Midbrain (tissue), 1 donor: ENCODE measurements at regions not wholly inside any gene's neighbourhood (a gene's known extent, or its start where the extent isn't known, plus 50 kb on each side); places are given as distances from the start of the nearest gene placed in this dataset.

ENCODE experiments used
- DNase-seq: peaks from one replicate; lab custom pipeline; 2025; lab: John Stamatoyannopoulos, UW

DNA sequence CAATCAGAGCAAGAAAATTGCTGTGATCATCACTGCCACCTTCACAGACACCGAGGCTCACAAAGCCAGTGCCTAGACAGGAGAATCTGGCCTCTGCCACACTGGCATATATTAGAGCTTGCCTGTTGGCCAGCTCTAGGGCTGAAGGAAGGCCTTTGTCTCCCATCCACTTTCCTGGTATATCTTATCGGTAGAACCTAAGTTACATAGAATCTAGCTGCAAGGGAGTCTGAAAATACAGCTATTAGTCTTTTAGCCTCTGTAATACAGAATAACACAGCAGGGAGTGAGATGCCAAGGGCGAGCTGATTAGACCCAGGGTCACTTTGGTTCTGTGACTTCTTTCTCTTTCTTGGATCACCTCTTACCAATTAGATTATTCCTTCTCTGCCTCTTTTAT, 154.9 kb upstream of the KL start:
- no peak for DNase-seq

DNA sequence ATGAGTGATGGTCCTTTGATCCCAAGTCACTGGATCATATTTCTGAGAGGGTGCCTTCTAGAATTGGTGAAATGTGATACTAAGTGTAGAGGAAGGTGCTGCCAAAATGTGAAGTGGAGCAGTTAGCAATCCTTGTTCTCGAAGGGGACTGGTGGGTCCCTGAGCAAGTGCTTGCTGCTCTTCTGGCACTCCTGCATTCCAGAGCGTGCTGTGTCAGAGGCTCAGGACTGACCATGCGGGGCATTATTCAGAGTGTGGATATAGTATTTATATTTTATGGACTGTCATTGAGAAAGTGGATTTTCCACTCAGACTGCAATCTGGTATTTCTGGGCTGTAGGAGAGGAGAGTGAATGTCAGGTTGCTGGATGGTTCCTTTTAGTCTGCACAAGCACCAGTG, 152.6 kb upstream of the KL start:
- no peak for DNase-seq

DNA sequence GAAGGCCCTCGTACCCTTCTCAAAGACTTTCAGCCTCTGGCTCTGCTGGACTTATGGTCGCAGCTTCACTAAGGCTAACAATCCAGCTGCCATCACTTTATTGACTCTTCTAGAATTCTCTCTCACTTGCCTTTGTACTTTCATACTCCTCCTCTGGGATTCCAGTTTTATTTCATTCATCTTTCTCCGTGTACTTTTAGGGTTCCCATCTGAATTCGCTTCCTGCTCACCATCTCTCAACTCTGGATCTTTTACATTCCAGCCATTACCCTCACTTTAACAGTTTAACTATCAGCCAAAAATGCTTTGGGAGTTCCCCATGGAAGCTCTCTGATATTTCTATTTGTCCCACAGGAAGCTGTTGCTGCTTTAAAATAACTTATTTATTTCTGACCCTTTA, 149.3 kb upstream of the KL start:
- DNase-seq, result no peak

DNA sequence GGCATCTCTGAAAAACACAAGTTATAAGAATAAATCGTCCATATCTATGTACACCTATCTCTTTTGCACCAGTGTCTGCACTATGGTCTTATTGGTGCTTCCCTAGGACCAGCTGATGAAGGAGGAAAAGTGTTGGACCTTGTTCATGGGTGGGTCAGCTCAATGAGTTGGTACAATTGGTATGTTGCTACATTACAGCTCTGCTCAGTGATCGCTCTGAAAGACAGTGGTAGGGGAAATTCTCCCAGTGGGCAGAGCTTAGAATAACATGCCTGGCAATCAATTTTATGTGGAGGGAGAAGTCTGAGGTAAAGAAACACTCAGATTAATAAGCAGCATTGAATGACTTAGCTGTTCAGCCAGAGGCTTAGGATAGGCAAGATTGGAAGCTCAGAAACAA, 138.7 kb upstream of the KL start:
- DNase-seq, result no peak

DNA sequence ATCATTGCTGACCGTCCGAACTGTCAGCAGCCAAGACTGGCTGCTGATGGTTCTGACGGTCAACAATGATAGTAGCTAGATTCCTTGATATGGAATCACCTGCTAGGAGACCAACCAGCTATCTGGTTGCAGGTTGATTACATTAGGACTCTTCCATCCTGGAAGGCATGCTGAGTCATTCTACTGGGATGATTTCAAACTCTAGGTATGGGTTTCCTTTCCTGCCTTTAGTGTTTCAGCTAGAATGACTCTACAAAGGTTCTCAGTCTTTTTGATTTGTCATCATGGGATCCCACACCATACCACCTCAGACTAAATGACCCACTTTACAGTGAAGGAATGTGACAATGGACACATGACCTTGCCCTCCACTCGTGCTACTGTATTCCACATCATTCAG, 138.1 kb upstream of the KL start:
- DNase-seq, result no peak

DNA sequence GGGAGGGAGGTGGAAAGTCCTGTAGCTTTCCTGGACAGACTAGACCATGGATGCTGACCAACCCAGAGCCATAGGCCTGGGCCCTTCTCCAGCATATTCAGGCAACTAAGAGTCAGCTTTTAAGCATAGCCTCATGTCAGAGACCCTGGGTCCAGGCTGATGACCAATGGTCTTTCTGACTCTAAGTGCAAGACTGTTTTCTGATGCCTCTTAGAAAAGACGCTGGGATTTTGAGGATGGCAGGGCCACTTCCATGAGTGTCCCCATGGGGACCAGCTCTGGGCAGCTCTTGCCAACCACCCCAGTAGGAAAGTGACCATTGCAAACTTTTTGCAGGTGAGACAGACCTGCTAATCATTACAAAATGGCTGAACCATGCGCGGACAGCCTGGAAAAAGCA, 135.6 kb upstream of the KL start:
- no peak for DNase-seq

GRCh38 chr13:32881074-32881776, 135.0 kb upstream of the KL start:
- DNase-seq, result no peak

GRCh38 chr13:32881777-32882145, 134.5 kb upstream of the KL start:
- no peak for DNase-seq

DNA sequence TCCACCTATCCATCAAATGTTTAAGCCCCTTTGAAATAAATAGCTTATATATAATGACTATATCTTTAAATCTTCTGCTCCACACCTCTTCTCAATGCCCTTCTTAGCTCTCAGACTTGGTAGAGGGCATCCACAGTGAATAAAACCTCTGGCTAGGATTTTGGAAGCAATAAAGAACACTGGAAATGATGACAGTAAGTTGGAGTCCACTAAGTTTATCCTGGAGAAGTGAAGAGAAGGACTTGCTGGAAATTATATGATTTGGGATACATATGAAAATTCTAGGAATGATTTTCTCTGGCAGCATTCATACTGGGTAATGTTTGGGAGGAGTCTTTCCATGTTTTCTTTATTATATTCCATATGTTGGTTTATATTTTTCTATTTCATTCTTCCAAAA, 133.5 kb upstream of the KL start:
- DNase-seq, result no peak

- peak; percentile 43 for DNase-seq
Measured at GRCh38 chr13:32883474-32883873, 132.7 kb upstream of the KL start.

DNA sequence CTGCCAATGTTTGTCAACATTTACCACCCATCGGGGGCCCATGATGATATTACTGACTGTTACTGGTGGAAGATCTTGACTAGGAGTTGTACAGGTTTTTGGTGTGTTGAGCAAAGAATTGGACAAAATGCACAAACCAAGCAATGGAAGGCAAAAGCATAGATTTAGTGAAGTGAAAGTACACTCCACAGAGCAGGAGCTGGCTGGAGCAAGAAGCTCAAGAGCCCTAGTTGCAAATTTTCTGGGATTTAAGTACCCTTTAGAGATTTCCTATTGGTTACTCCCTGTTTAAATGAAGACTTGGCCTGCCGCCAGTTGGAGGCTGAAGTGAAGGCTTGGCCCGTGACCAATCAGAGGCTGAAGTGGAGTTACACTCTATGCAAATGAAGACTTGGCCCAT, 128.6 kb upstream of the KL start:
- DNase-seq, result no peak

DNA sequence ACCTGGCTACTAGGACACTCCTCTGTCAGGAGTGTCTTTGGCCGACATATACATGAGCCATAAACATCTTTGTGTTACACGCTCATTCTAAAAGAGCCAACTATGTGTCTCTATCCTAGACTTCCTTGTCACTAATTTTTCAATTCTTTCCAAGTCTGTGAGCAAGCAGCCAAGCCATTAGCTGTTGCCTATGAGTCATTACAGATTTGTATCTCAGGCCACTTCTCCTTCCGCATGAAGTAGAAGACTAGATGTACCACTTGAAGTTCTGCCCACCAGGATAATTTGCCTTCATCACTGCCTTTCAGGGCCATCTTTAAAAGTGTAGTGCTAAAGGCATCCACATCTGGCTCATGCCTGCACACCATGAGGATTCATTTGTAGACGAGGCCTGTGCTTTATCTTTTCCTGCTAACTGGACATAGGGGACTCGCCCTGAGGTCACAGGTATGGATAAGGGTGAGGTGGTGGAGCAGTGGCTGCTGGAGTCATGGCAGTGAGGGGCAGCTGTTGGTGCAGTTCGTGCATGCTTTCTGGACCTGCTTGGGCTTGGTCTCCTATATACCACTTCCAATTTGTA, 126.1 kb upstream of the KL start:
- no peak for DNase-seq

DNA sequence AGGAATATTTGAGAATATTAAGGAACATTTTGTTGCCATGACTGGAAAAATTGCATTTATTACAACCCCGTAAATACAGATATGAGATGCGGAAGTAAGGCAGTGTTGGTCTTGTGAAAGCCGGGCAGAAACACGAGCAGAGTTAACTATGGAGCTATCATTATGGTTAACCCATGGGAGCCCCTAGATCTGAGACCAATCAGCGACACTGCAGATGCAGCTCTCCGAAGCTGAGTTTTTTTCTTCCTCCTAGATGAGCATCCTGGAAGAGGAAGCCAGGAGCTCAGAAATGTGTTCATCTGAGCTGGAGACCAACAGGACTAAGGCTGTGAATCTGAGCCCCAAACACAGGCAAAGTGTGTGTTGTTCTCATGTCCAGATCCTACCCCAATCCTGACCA, 123.0 kb upstream of the KL start:
- DNase-seq, result no peak

- no peak for DNase-seq
Measured at GRCh38 chr13:32894589-32895001, 121.6 kb upstream of the KL start.

DNA sequence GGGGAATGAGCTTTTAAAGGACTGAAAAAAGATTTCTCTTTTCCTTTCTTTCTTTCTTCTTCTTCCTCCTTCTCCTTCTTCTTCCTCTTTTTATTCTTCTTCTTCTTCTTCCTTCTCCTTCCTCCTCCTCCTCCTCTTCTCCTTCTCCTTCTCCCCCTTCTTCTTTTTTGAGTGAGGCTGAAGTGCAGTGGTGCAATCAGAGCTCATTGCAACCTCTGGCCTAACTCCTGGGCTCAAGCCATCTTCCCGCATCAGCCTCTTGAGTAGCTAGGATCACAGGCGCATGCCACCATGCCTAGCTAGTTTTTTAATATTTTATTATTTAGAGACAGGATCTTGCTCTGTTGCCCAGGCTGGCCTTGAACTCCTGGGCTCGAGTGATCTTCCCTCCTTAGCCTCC, 120.9 kb upstream of the KL start:
- DNase-seq, result no peak

DNA sequence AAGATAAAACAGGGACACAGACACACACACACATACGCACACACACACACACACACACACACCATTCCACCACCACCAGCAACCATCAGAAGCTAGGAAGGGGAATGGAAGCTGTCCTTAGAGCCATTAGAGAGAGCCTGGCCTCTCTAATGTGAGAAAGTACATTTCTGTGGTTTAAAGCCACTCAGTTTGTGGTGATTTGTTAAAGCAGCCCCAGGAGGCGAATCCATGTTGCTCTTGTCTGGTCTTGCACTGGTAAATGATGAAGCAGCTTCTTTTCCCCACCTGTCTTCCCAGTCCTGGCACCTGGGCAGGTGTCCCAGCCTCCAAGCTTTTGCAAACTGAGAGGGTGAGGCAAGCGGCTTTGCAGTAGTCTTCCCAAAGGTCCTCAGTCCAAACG, 118.9 kb upstream of the KL start:
- no peak for DNase-seq

GRCh38 chr13:32902029-32902780, 114.0 kb upstream of the KL start:
- no peak for DNase-seq

GRCh38 chr13:32902874-32903273, 113.3 kb upstream of the KL start:
- DNase-seq, result peak; percentile 39

DNA sequence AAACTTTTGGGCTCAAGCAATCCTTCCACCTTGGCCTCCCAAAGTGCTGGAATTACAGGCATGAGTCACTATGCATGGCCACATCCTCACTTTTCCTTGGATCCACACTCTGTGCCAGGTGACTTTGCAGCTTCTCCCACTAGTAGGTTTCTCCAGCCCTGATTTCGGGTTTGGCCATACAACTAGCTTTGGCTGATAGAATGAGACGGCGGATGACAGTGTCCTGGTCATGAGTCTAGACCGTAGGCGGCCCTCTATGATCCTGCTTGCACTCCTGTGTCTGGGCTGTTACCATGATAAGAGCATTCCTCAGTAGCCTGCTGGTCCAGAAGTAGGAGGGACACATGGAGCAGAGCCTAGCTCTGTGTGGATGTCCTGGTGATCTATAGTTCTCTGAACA, 112.5 kb upstream of the KL start:
- DNase-seq, result no peak

- DNase-seq, result no peak
Measured at GRCh38 chr13:32904266-32904665, 112.0 kb upstream of the KL start.

DNA sequence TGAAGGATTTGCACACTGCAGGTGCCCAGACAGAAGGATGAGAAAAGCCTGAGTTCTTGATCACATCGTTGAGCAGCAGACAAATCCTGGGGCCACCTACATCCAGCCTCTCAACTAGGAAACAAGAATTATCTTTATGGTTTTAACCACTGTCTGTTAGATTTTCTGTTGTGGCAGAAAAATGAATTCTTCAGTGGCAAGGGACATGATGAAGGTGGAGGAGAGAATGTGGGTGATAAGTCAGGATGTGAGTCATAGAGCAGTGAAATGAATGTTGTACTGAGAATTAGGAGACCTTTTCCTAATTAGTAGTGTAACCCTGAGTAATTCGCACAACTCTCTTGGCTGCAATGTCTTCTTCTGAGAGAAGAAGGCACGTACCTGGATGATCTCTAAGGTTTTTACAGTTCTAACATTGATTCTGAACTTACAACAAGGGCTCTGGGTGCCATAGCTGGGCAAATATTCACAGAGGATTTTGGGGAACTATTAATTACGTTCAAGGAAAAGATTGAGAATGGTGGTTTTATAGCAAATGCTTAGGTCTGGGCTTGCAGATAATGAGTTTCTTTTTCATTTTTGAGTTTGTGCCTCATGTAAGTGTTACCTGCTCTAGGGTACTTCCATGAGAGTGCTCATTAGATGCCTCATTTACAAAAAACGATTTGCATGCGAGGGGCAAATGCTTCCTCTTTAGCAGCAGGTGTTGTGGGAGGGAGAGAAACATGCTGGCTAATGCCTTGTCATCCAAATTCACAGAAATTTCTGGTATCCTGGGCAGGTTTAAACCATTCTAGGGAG, 111.0 kb upstream of the KL start:
- no peak for DNase-seq

- DNase-seq, result peak; percentile 35
Measured at GRCh38 chr13:32905864-32906180, 110.4 kb upstream of the KL start.

GRCh38 chr13:32907211-32907610, 109.0 kb upstream of the KL start:
- DNase-seq, result no peak
